ENCODE measurements at regions not wholly inside any gene's neighbourhood (a gene's known extent, or its start where the extent isn't known, plus 50 kb on each side); places are given as distances from the start of the nearest gene placed in this dataset.

GRCh38 chr12:84150201-84150600 is 762.4 kb downstream of the SLC6A15 start:
- TF ChIP-seq REST (IDR thresholded peaks at IDR 0.05; ENCODE audit: insufficient read depth in 1 of 2, low read depth in 2 of 2, low read length in 2 of 2), result no peak
- no peak for TF ChIP-seq TAF1 (IDR thresholded peaks at IDR 0.05; ENCODE audit: borderline replicate concordance, insufficient read depth, low read length)
- TF ChIP-seq SIN3A (IDR thresholded peaks at IDR 0.05; ENCODE audit: borderline replicate concordance, insufficient read depth, low read length), result no peak
- TF ChIP-seq POLR2AphosphoS5 (IDR thresholded peaks at IDR 0.05; ENCODE audit: low read depth, low read length), result no peak
- no peak for TF ChIP-seq FOXP2 (optimal IDR thresholded peaks at IDR 0.05; ENCODE audit: borderline replicate concordance, extremely low read depth, extremely low read length, insufficient read depth)

GRCh38 chr12:84148335-84148734 is 764.3 kb downstream of the SLC6A15 start:
- TF ChIP-seq TAF1 (IDR thresholded peaks at IDR 0.05; ENCODE audit: borderline replicate concordance, insufficient read depth, low read length), result no peak
- no peak for TF ChIP-seq POLR2AphosphoS5 (IDR thresholded peaks at IDR 0.05; ENCODE audit: low read depth, low read length)
- TF ChIP-seq FOXP2 (optimal IDR thresholded peaks at IDR 0.05; ENCODE audit: borderline replicate concordance, extremely low read depth, extremely low read length, insufficient read depth), result no peak
- TF ChIP-seq SIN3A (IDR thresholded peaks at IDR 0.05; ENCODE audit: borderline replicate concordance, insufficient read depth, low read length), result no peak
- no peak for TF ChIP-seq REST (IDR thresholded peaks at IDR 0.05; ENCODE audit: insufficient read depth in 1 of 2, low read depth in 2 of 2, low read length in 2 of 2)

GRCh38 chr12:84136862-84137367 is 775.7 kb downstream of the SLC6A15 start:
- TF ChIP-seq TAF1 (IDR thresholded peaks at IDR 0.05; ENCODE audit: borderline replicate concordance, insufficient read depth, low read length) (no peak), POLR2AphosphoS5 (IDR thresholded peaks at IDR 0.05; ENCODE audit: low read depth, low read length) (no peak), FOXP2 (optimal IDR thresholded peaks at IDR 0.05; ENCODE audit: borderline replicate concordance, extremely low read depth, extremely low read length, insufficient read depth) (no peak), SIN3A (IDR thresholded peaks at IDR 0.05; ENCODE audit: borderline replicate concordance, insufficient read depth, low read length) (no peak), REST (IDR thresholded peaks at IDR 0.05; ENCODE audit: insufficient read depth in 1 of 2, low read depth in 2 of 2, low read length in 2 of 2) (no peak)

- TF ChIP-seq FOXP2 (optimal IDR thresholded peaks at IDR 0.05; ENCODE audit: borderline replicate concordance, extremely low read depth, extremely low read length, insufficient read depth), result no peak
- TF ChIP-seq SIN3A (IDR thresholded peaks at IDR 0.05; ENCODE audit: borderline replicate concordance, insufficient read depth, low read length), result no peak
- TF ChIP-seq REST (IDR thresholded peaks at IDR 0.05; ENCODE audit: insufficient read depth in 1 of 2, low read depth in 2 of 2, low read length in 2 of 2), result no peak
- no peak for TF ChIP-seq POLR2AphosphoS5 (IDR thresholded peaks at IDR 0.05; ENCODE audit: low read depth, low read length)
- no peak for TF ChIP-seq TAF1 (IDR thresholded peaks at IDR 0.05; ENCODE audit: borderline replicate concordance, insufficient read depth, low read length)
Measured at GRCh38 chr12:84135586-84136279, 776.9 kb downstream of the SLC6A15 start.

Data from PFSK-1 (cell line).